GM12878 (cell line): ENCODE measurements at regions not wholly inside any gene's neighbourhood (a gene's known extent, or its start where the extent isn't known, plus 50 kb on each side); places are given as distances from the start of the nearest gene placed in this dataset.
"Not testable (repeated sequence)": the region's sequence is repeated elsewhere in the genome, so short reads cannot be mapped to it uniquely, and the experiment has no call there.

Experiments
- ATAC-seq: fragments of 200-7000 bp; cut with Tn5 transposase; 3 replicates; pipeline ENCODE4 v1.9.1; 2020; ENCODE audit warnings: mild to moderate bottlenecking, moderate library complexity
- BruUV-seq: library from RNA; stranded (reverse); fragments of 400-500 nt; replicated peaks from 2 replicates; lab custom pipeline; 2021; lab: Mats Ljungman, UMichigan
- CTCF ChIA-PET: fragments of 300-600 bp; sonication (Branson Sonifier 250); formaldehyde crosslinking; extraction: SDS; loops from one replicate; lab custom pipeline; 2021; ENCODE audit warnings: inconsistent platforms; lab: Yijun Ruan, JAX
- POLR2A ChIA-PET: fragments of 350-600 bp; formaldehyde crosslinking; extraction: SDS; loops from one replicate; lab custom pipeline; 2021; ENCODE audit warnings: inconsistent platforms; lab: Charles Lee
- RAD21 ChIA-PET: fragments of 300-600 bp; sonication (Branson Sonifier 250); formaldehyde crosslinking; loops from one replicate; lab custom pipeline; 2023; ENCODE audit warnings: antibody characterized with exemption; ENCODE audit not compliant: unreplicated experiment; lab: Charles Lee
- SMC1A ChIA-PET: fragments of 300-600 bp; sonication (Branson Sonifier 250); formaldehyde crosslinking; loops from one replicate; lab custom pipeline; 2023; ENCODE audit not compliant: unreplicated experiment, uncharacterized antibody; lab: Charles Lee
- DNase-seq: peaks from one replicate; pipeline ENCODE4 v3.0.0-alpha.2; 2011; ENCODE audit warnings: low read depth, low spot score
- FAIRE-seq: peaks from 3 replicates; lab custom pipeline; 2011; peaks lifted over from hg19 to GRCh38; lab: Jason Lieb, UNC
- H2AFZ ChIP-seq: 2 replicates; pipeline ENCODE4 v1.6.0; 2011; ENCODE audit warnings: low read depth, low read length, control low read depth; ENCODE audit not compliant: control insufficient read depth
- H3K27ac ChIP-seq: 2 replicates; pipeline ENCODE4 v1.5.1; 2011; ENCODE audit warnings: control low read depth; ENCODE audit not compliant: control insufficient read depth, insufficient read depth
- H3K27me3 ChIP-seq, 2 experiments: replicated peaks in 1 of 2; 2 replicates each; pipeline versions ENCODE4 v1.6.0 to v1.6.1; 2011; ENCODE audit warnings: low read length in 1 of 2; ENCODE audit not compliant: control insufficient read depth in 2 of 2, insufficient read depth in 2 of 2
- H3K36me3 ChIP-seq, 2 experiments: 2 replicates each; pipeline ENCODE4 v1.5.1; 2011; ENCODE audit warnings: low read length in 1 of 2; ENCODE audit not compliant: control insufficient read depth in 2 of 2, insufficient read depth in 2 of 2
- H3K4me1 ChIP-seq: 2 replicates; pipeline ENCODE4 v1.6.1; 2011; ENCODE audit warnings: mild to moderate bottlenecking, low read length, moderate library complexity, mixed read lengths; ENCODE audit not compliant: control insufficient read depth, insufficient read depth
- H3K4me2 ChIP-seq: 2 replicates; pipeline ENCODE4 v1.6.0; 2011; ENCODE audit warnings: control low read depth; ENCODE audit not compliant: control insufficient read depth, insufficient read depth
- H3K4me3 ChIP-seq: fragments of 200-600 bp; sonication (generic); 2 replicates; pipeline ENCODE4 v1.5.1; 2016
- H3K79me2 ChIP-seq: 2 replicates; pipeline ENCODE4 v1.6.0; 2011; ENCODE audit warnings: low read length; ENCODE audit not compliant: control insufficient read depth, insufficient read depth
- H3K9ac ChIP-seq: 2 replicates; pipeline ENCODE4 v1.8.0; 2011; ENCODE audit warnings: low read length, control low read depth, mixed read lengths; ENCODE audit not compliant: control insufficient read depth, insufficient read depth
- H3K9me3 ChIP-seq: replicated peaks from 3 replicates; pipeline ENCODE4 v1.5.1; 2011; ENCODE audit warnings: mild to moderate bottlenecking, low read length; ENCODE audit not compliant: control insufficient read depth, insufficient read depth
- H4K20me1 ChIP-seq: 2 replicates; pipeline ENCODE4 v1.6.0; 2011; ENCODE audit not compliant: control insufficient read depth, insufficient read depth
- WGBS: methylation state at CpG from one replicate; pipeline ENCODE4 v1.1.6; 2016; ENCODE audit warnings: low lambda C conversion rate; ENCODE audit not compliant: insufficient replicate concordance, insufficient coverage; ENCODE audit errors: missing lambda C conversion rate; 5-methylcytosine and 5-hydroxymethylcytosine counted together
- in situ Hi-C: fragments of 300-500 bp; cut with MboI; formaldehyde crosslinking; loops from 9 replicates; pipeline ENCODE4 v1.14.3; 2018; ENCODE audit warnings: mixed read lengths
- intact Hi-C: fragments of 100-400 bp; cut with micrococcal nuclease; formaldehyde crosslinking; loops from one replicate; pipeline ENCODE4 v1.14.2; 2022; ENCODE audit not compliant: unreplicated experiment

- H3K4me1 ChIP-seq, H2AFZ ChIP-seq, POLR2A ChIA-PET, SMC1A ChIA-PET, DNase-seq, intact Hi-C loops, H3K9me3 ChIP-seq, H3K27ac ChIP-seq, H3K36me3 ChIP-seq, RAD21 ChIA-PET, H3K4me2 ChIP-seq, H3K9ac ChIP-seq, BruUV-seq, H3K27me3 ChIP-seq, in situ Hi-C loops, H4K20me1 ChIP-seq, H3K4me3 ChIP-seq, FAIRE-seq, H3K79me2 ChIP-seq, CTCF ChIA-PET: not testable (repeated sequence)
- no CpG with 5 or more reads among the region's 1 CpG for WGBS
- peak; percentile 74 for ATAC-seq
Measured at GRCh38 chr9:67468326-67468725, 390.4 kb upstream of the ANKRD20A1 start.

GRCh38 chr9:67461796-67462757 is 396.7 kb upstream of the ANKRD20A1 start:
- FAIRE-seq, ATAC-seq, H2AFZ ChIP-seq, CTCF ChIA-PET, H3K79me2 ChIP-seq, H3K36me3 ChIP-seq, H4K20me1 ChIP-seq, H3K27me3 ChIP-seq, RAD21 ChIA-PET, POLR2A ChIA-PET, SMC1A ChIA-PET, intact Hi-C loops, H3K9ac ChIP-seq, H3K4me3 ChIP-seq, H3K27ac ChIP-seq, in situ Hi-C loops, H3K4me1 ChIP-seq, DNase-seq, BruUV-seq, H3K4me2 ChIP-seq, H3K9me3 ChIP-seq: not testable (repeated sequence)
- no CpG with 5 or more reads among the region's 25 CpGs for WGBS

- no CpG with 5 or more reads among the region's 3 CpGs for WGBS
- in situ Hi-C loops, H3K36me3 ChIP-seq, CTCF ChIA-PET, BruUV-seq, RAD21 ChIA-PET, H3K9ac ChIP-seq, FAIRE-seq, H3K79me2 ChIP-seq, H2AFZ ChIP-seq, SMC1A ChIA-PET, H3K27me3 ChIP-seq, H3K4me2 ChIP-seq, intact Hi-C loops, H4K20me1 ChIP-seq, H3K4me1 ChIP-seq, H3K9me3 ChIP-seq, DNase-seq, POLR2A ChIA-PET, H3K4me3 ChIP-seq, ATAC-seq, H3K27ac ChIP-seq: not testable (repeated sequence)
Measured at GRCh38 chr9:67452941-67453340, 405.8 kb upstream of the ANKRD20A1 start.

- FAIRE-seq, ATAC-seq, RAD21 ChIA-PET, intact Hi-C loops, H3K79me2 ChIP-seq, H3K36me3 ChIP-seq, H3K27ac ChIP-seq, CTCF ChIA-PET, H3K4me3 ChIP-seq, BruUV-seq, SMC1A ChIA-PET, H3K9ac ChIP-seq, H2AFZ ChIP-seq, H3K4me2 ChIP-seq, in situ Hi-C loops, H4K20me1 ChIP-seq, H3K27me3 ChIP-seq, DNase-seq, H3K9me3 ChIP-seq, H3K4me1 ChIP-seq, POLR2A ChIA-PET: not testable (repeated sequence)
- WGBS, result no CpG with 5 or more reads among the region's 3 CpGs
Measured at GRCh38 chr9:67442313-67442712, 416.4 kb upstream of the ANKRD20A1 start.
